Keratinocyte (primary cell): ENCODE measurements at regions not wholly inside any gene's neighbourhood (a gene's known extent, or its start where the extent isn't known, plus 50 kb on each side); places are given as distances from the start of the nearest gene placed in this dataset.

Experiments used
- DNase-seq: peaks from one replicate; pipeline ENCODE4 v3.0.0-alpha.2; 2011; ENCODE audit warnings: low read depth, missing footprints, low spot score
- FAIRE-seq: peaks from 2 replicates; lab custom pipeline; 2011; peaks lifted over from hg19 to GRCh38; lab: Jason Lieb, UNC
- H2AFZ ChIP-seq: 2 replicates; pipeline ENCODE4 v1.6.0; 2012; ENCODE audit warnings: low read length, control low read depth, inconsistent platforms; ENCODE audit not compliant: control insufficient read depth
- H3K27ac ChIP-seq: 2 replicates; pipeline ENCODE4 v1.5.1; 2011; ENCODE audit warnings: low read length; ENCODE audit not compliant: control insufficient read depth, insufficient read depth
- H3K27me3 ChIP-seq: 3 replicates; pipeline ENCODE4 v1.6.0; 2011; ENCODE audit warnings: low read length; ENCODE audit not compliant: control insufficient read depth, insufficient read depth; ENCODE audit errors: extremely low read depth
- H3K36me3 ChIP-seq, 2 experiments: 2 replicates in 1 of 2; 3 replicates in 1 of 2; pipeline ENCODE4 v1.5.1; 2011; ENCODE audit warnings: low read length in 2 of 2, mild to moderate bottlenecking in 1 of 2; ENCODE audit not compliant: control insufficient read depth in 2 of 2, insufficient read depth in 2 of 2; ENCODE audit errors: extremely low read depth in 1 of 2
- H3K4me1 ChIP-seq: 3 replicates; pipeline ENCODE4 v1.5.1; 2011; ENCODE audit warnings: low read length; ENCODE audit not compliant: control insufficient read depth, insufficient read depth; ENCODE audit errors: extremely low read depth
- H3K4me2 ChIP-seq: 3 replicates; pipeline ENCODE4 v1.6.0; 2011; ENCODE audit warnings: low read depth, low read length; ENCODE audit not compliant: control insufficient read depth, insufficient read depth; ENCODE audit errors: extremely low read depth
- H3K4me3 ChIP-seq, 3 experiments: fragments of 200-600 bp in 1 of 3; sonication (generic) in 1 of 3; 2 replicates in 2 of 3; 3 replicates in 1 of 3; pipeline ENCODE4 v1.5.1; 2011 to 2016; ENCODE audit warnings: low read length in 3 of 3, mild to moderate bottlenecking in 3 of 3, control low read depth in 2 of 3, inconsistent platforms in 1 of 3, low read depth in 1 of 3, mixed read lengths in 1 of 3, mixed run types in 1 of 3, moderate library complexity in 1 of 3; ENCODE audit not compliant: control insufficient read depth in 2 of 3, insufficient read depth in 2 of 3; ENCODE audit errors: extremely low read depth in 1 of 3
- H3K79me2 ChIP-seq: 2 replicates; pipeline ENCODE4 v1.6.0; 2012; ENCODE audit warnings: low read length; ENCODE audit not compliant: control insufficient read depth, insufficient read depth
- H3K9ac ChIP-seq: 3 replicates; pipeline ENCODE4 v1.6.0; 2011; ENCODE audit warnings: low read length; ENCODE audit not compliant: control insufficient read depth, insufficient read depth; ENCODE audit errors: extremely low read depth
- H3K9me1 ChIP-seq: 3 replicates; pipeline ENCODE4 v1.6.0; 2011; ENCODE audit warnings: low read length; ENCODE audit not compliant: control insufficient read depth, insufficient read depth; ENCODE audit errors: extremely low read depth
- H3K9me3 ChIP-seq: 2 replicates; pipeline ENCODE4 v1.5.1; 2012; ENCODE audit warnings: low read depth, low read length; ENCODE audit not compliant: control insufficient read depth
- H4K20me1 ChIP-seq: 3 replicates; pipeline ENCODE4 v1.6.0; 2011; ENCODE audit warnings: low read length; ENCODE audit not compliant: control insufficient read depth, insufficient read depth; ENCODE audit errors: extremely low read depth
- CTCF ChIP-seq, 3 experiments: IDR thresholded peaks in 1 of 3; conservative IDR thresholded peaks in 1 of 3; optimal IDR thresholded peaks in 1 of 3; 2 replicates in 2 of 3; 3 replicates in 1 of 3; pipeline versions ENCODE3 to v1.5.1; 2011; ENCODE audit warnings: low read length in 3 of 3, mild to moderate bottlenecking in 3 of 3, moderate library complexity in 2 of 3, control low read depth in 1 of 3, inconsistent platforms in 1 of 3; ENCODE audit not compliant: insufficient read depth in 2 of 3; ENCODE audit errors: extremely low read depth in 1 of 3
- EZH2 ChIP-seq: IDR thresholded peaks from one replicate; pipeline ENCODE4 v1.6.1; 2012; ENCODE audit warnings: inconsistent platforms, mild to moderate bottlenecking, low read length, moderate library complexity
- dilution Hi-C: fragments of 300-500 bp; cut with MboI; formaldehyde crosslinking; loops from one replicate; pipeline ENCODE4 v1.7.0; 2020; ENCODE audit warnings: low sequenced_read_pairs; ENCODE audit not compliant: extremely low pct_ligation_motif_present

- dilution Hi-C loops: no loop called here
- H4K20me1 ChIP-seq: no peaks in the 10 kb centered on the region
- H3K79me2 ChIP-seq: no peaks in the 10 kb centered on the region
- no peak overlapping the region for H3K4me2 ChIP-seq
- H3K27me3 ChIP-seq: no peaks in the 10 kb centered on the region
- H3K4me3 ChIP-seq: no peak overlapping the region
- no peaks in the 10 kb centered on the region for H3K4me1 ChIP-seq
- H3K9me1 ChIP-seq: no peaks in the 10 kb centered on the region
- no peak overlapping the region for H2AFZ ChIP-seq
- TF ChIP-seq EZH2 (no peak), CTCF (optimal IDR thresholded peaks at IDR 0.05 in 1 of 3, IDR thresholded peaks at IDR 0.05 in 1 of 3, conservative IDR thresholded peaks at IDR 0.05 in 1 of 3; ENCODE audit: extremely low read depth in 1 of 3, insufficient read depth in 2 of 3, low read length in 3 of 3) (no peak)
- no peak overlapping the region for H3K27ac ChIP-seq
- DNase-seq (no peak), FAIRE-seq (no peak)
- H3K9ac ChIP-seq: no peak overlapping the region
- no peaks in the 10 kb centered on the region for H3K36me3 ChIP-seq
- H3K9me3 ChIP-seq: no peaks in the 10 kb centered on the region
Observed at GRCh38 chr6:81556551-81556950, 195.9 kb downstream of the TENT5A start.

GRCh38 chr6:81553216-81553615 is 199.3 kb downstream of the TENT5A start:
- Histone ChIP-seq H3K27me3 (no peaks in the 10 kb centered on the region), H3K4me3 (no peak overlapping the region), H3K9me3 (no peaks in the 10 kb centered on the region), H3K9ac (no peak overlapping the region), H3K4me1 (no peaks in the 10 kb centered on the region), H3K9me1 (no peaks in the 10 kb centered on the region), H3K4me2 (no peak overlapping the region), H3K79me2 (no peaks in the 10 kb centered on the region), H3K36me3 (no peaks in the 10 kb centered on the region), H3K27ac (no peak overlapping the region), H2AFZ (no peak overlapping the region), H4K20me1 (no peaks in the 10 kb centered on the region)
- FAIRE-seq: no peak
- dilution Hi-C loops: no loop called here
- TF ChIP-seq CTCF (optimal IDR thresholded peaks at IDR 0.05 in 1 of 3, IDR thresholded peaks at IDR 0.05 in 1 of 3, conservative IDR thresholded peaks at IDR 0.05 in 1 of 3; ENCODE audit: extremely low read depth in 1 of 3, insufficient read depth in 2 of 3, low read length in 3 of 3) (no peak), EZH2 (no peak)
- DNase-seq: no peak
